ENCODE measurements at regions not wholly inside any gene's neighbourhood (a gene's known extent, or its start where the extent isn't known, plus 50 kb on each side); places are given as distances from the start of the nearest gene placed in this dataset.

DNA sequence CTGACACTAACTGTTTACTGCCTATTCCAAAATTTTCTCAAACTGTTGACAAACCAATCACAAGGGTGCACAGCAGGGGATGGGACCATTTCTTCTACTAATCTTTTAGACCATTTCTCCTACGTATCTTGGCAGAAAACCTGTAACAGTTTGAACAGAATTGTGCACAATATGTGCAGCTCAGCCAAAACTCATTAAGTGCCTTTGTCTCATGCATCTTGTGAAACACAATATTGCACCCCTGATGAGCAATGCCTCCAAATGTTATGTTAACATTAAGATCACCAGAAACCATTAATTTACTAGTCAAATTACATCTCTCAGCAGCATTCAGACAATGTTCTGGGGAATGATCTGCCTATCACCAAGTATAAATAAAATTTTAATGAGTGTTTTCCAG, 247.5 kb downstream of the NRIP1 start:
- no peak for TF ChIP-seq EP300 (IDR thresholded peaks at IDR 0.05; ENCODE audit: borderline replicate concordance in 1 of 2, low read depth in 1 of 2, low read length in 1 of 2)
- TF ChIP-seq, protein P1, sequence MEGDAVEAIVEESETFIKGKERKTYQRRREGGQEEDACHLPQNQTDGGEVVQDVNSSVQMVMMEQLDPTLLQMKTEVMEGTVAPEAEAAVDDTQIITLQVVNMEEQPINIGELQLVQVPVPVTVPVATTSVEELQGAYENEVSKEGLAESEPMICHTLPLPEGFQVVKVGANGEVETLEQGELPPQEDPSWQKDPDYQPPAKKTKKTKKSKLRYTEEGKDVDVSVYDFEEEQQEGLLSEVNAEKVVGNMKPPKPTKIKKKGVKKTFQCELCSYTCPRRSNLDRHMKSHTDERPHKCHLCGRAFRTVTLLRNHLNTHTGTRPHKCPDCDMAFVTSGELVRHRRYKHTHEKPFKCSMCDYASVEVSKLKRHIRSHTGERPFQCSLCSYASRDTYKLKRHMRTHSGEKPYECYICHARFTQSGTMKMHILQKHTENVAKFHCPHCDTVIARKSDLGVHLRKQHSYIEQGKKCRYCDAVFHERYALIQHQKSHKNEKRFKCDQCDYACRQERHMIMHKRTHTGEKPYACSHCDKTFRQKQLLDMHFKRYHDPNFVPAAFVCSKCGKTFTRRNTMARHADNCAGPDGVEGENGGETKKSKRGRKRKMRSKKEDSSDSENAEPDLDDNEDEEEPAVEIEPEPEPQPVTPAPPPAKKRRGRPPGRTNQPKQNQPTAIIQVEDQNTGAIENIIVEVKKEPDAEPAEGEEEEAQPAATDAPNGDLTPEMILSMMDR (IDR thresholded peaks at IDR 0.05): no peak
- no peak for TF ChIP-seq RCOR1 (IDR thresholded peaks at IDR 0.05; ENCODE audit: low read length)
- TF ChIP-seq POLR2AphosphoS5 (IDR thresholded peaks at IDR 0.05; ENCODE audit: low read depth, low read length): no peak
- no peak for TF ChIP-seq SIN3A (IDR thresholded peaks at IDR 0.05; ENCODE audit: borderline replicate concordance, low read depth, low read length)

All from SK-N-SH (cell line).